HG02642 (cell line): ENCODE measurements at regions not wholly inside any gene's neighbourhood (a gene's known extent, or its start where the extent isn't known, plus 50 kb on each side); places are given as distances from the start of the nearest gene placed in this dataset.
"Not testable (repeated sequence)": the region's sequence is repeated elsewhere in the genome, so short reads cannot be mapped to it uniquely, and the experiment has no call there.

Experiments
- ATAC-seq: cut with Tn5 transposase; IDR thresholded peaks from one replicate; pipeline ENCODE4 v1.9.1; 2021; ENCODE audit warnings: mild to moderate bottlenecking; ENCODE audit not compliant: unreplicated experiment, poor library complexity

DNA sequence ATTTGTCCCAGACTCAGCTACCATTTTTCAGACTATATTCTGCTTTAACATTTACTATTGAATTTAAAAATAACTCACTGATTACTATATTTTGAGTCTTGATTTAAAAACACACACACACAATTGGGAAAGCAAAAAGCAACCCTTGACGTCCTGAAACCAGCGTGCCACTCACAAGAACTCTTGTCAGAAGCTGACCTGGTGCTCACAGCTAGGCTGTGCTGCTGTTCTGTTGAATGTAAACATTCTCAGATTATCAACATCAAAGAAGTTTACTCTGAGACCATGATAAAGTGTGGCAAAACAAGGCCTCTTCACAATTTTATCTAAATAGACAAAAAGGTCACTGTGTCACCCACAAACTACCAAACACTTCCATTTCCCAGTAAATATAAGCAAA lies 62.6 kb upstream of the CACNA2D1 start:
- no peak for ATAC-seq

DNA sequence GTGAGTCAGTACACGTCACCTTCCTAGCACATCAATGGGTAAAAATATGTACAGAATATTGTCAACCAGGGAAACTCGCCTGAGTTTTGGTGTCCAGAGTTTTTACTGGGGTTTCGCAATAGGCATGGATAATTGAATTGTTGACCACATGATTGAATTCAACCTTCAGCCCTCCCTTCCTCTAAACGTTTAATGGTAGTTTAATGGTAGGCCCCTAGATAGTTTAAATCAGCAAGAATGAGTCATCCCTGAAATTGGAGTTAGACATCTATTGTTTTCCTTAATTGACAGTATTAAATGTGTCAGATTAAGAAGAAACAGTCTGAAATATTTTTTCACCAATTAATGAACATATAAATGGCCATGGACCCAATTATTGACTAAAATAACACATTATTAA lies 57.8 kb upstream of the CACNA2D1 start:
- ATAC-seq: no peak

DNA sequence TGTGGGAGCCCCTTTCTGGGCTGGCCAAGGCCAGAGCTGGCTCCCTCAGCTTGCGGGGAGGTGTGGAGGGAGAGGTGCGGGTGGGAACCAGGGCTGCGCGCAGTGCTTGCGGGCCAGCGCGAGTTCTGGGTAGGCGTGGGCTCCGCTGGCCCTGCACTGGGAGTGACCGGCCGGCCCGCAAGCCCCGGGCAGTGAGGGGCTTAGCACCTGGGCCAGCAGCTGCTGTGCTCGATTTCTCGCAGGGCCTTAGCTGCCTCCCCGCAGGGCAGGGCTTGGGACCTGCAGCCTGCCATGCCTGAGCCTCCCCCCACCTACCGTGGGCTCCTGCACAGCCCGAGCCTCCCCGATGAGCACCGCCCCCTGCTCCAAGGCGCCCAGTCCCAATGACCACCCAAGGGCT lies 56.0 kb upstream of the CACNA2D1 start:
- ATAC-seq: not testable (repeated sequence)

DNA sequence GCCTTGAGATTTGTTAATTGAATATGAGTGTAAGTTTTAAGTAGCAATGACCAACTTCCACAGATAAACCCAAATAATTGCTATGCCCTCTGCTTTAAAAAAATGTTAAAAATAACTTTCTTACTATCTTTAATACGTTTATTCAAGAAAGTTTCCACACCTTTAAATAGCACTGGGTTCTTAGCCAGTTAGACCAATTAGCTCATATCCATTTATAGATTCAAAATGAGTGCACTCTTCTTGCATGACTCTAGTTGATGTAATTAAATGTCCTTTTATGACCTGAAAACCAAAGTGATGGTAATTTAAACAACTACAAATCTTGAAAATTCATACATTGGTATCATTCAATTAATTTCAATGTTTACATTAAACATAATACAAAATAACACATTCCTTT lies 50.8 kb upstream of the CACNA2D1 start:
- ATAC-seq: no peak
